OCI-LY3 (cell line): ENCODE measurements at regions not wholly inside any gene's neighbourhood (a gene's known extent, or its start where the extent isn't known, plus 50 kb on each side); places are given as distances from the start of the nearest gene placed in this dataset.

ENCODE experiments used
- CTCF ChIP-seq: fragments of 200-600, 300-600 bp; sonication (generic); IDR thresholded peaks from 2 replicates; pipeline ENCODE4 v1.5.1; 2014; ENCODE audit warnings: antibody characterized with exemption, low read length, low read depth
- EZH2phosphoT487 ChIP-seq: fragments of 200-600 bp; shearing (Covaris generic); IDR thresholded peaks from 2 replicates; pipeline ENCODE4 v1.6.1; 2018; ENCODE audit warnings: antibody characterized with exemption, mixed run types, low read depth

- TF ChIP-seq CTCF, result no peak
- no peak for TF ChIP-seq EZH2phosphoT487
Observed at GRCh38 chr6:97524811-97525210, 241.8 kb upstream of the MMS22L start.
